PC-3 (cell line): ENCODE measurements at regions not wholly inside any gene's neighbourhood (a gene's known extent, or its start where the extent isn't known, plus 50 kb on each side); places are given as distances from the start of the nearest gene placed in this dataset.

Experiments
- EZH2 ChIP-seq: fragments of 300-600 bp; sonication (generic); IDR thresholded peaks from one replicate; pipeline ENCODE4 v1.6.1; 2017; ENCODE audit warnings: antibody characterized with exemption, mild to moderate bottlenecking, low read length; ENCODE audit not compliant: unreplicated experiment
- TF ChIP-seq, protein P1 (sequence below): fragments of 300-600 bp; sonication (generic); conservative IDR thresholded peaks from 2 replicates; pipeline ENCODE4 v1.5.1; 2017; ENCODE audit warnings: antibody characterized with exemption, low read depth, mild to moderate bottlenecking, low read length

DNA sequence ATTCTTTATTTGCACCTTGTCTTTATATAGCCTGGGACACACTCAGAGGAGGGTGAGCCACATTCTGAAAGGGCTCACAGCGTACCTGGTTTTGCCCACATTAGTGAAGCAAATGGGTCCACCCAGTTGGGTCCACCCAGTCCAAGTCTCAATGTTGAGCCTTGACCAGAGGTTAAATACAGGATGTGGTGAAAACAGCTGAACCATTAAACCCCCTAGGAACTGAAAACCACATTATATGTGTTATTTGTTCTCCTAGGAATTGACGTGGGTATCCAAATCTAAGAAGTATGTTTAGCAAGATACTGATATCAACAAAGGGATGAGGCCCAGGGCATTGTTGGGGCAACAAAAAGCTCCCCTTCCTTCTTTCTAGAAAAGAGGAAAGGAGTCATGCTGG is 83.8 kb downstream of the SETD4 start:
- TF ChIP-seq, protein P1, sequence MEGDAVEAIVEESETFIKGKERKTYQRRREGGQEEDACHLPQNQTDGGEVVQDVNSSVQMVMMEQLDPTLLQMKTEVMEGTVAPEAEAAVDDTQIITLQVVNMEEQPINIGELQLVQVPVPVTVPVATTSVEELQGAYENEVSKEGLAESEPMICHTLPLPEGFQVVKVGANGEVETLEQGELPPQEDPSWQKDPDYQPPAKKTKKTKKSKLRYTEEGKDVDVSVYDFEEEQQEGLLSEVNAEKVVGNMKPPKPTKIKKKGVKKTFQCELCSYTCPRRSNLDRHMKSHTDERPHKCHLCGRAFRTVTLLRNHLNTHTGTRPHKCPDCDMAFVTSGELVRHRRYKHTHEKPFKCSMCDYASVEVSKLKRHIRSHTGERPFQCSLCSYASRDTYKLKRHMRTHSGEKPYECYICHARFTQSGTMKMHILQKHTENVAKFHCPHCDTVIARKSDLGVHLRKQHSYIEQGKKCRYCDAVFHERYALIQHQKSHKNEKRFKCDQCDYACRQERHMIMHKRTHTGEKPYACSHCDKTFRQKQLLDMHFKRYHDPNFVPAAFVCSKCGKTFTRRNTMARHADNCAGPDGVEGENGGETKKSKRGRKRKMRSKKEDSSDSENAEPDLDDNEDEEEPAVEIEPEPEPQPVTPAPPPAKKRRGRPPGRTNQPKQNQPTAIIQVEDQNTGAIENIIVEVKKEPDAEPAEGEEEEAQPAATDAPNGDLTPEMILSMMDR: no peak
- TF ChIP-seq EZH2: no peak
